ENCODE measurements at regions not wholly inside any gene's neighbourhood (a gene's known extent, or its start where the extent isn't known, plus 50 kb on each side); places are given as distances from the start of the nearest gene placed in this dataset.

DNA sequence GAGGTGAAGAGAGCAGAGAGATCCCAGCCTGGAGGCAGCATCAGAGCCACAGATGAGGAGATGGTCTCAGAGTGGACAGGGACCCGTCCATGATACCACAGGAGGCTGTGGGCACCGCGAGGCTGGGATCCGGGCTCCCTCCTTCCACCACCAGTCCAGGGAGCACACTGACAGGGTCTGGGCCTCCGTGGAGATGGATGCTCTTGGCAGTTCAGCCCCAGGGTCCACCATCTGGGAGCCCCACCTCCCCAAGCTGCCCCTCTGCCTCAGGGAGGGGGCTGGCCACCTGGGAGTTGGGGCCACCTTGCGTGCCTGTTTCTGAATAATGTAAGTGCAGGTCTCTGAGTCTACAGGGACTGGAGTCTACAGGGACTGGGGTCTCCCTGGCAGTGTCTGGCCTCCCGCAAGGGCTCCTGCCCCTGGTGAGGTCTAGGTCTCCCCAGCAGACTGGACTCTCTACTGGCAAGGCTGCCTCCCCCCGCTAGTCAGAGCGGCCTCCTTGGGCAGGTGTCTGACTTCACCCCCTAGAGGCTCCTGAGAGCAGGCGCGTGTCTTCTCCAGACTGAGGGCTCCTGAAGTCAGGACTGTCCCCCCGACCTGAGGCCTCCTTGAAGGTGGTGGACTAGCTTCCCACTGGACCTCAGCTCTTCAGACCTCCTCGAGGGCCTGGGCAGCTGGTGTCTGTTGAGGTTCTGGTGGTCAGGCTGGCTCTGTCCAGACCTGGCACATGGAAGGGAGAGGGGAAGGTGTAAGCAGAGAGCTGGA, 218.5 kb downstream of the PTPRU start:
- no peak for DNase-seq

DNA sequence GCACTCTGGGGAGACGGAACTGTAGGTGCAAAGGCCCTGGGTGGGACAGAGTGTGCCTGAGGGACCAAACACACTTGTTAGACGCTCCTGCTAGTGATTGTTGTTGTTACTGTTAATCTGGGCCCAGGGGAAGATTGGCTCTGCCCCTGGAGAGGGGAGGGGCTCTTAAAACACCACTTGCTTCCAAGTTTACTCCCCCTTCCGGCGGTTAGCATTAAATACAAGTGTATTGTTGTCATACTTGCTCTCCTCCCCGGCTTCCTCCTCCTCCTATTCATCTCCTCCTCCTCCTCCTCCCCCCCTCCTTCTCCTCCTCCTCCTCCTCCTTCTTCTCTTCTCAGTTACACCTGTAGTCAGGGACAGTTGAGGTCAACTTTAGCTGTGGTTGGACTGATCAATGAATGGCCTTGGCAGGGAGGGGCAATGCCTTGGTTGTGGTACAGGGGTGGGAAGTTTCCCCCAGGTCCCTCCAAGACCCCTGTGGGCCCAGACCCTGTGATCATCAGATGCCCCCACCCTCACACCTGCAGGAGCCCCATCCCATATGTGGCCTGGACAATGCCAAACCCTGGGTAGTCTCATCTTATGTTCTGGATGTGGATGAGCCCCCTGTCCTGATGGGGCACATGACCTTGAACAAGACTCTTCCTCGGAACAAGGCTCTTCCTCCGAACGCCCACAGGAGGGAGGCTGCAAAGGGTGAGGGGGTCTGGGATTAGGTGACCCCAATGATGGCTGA, 217.3 kb downstream of the PTPRU start:
- peak; percentile 62 for DNase-seq

- no peak for DNase-seq
Observed at GRCh38 chr1:29452463-29453230, 216.3 kb downstream of the PTPRU start.

DNA sequence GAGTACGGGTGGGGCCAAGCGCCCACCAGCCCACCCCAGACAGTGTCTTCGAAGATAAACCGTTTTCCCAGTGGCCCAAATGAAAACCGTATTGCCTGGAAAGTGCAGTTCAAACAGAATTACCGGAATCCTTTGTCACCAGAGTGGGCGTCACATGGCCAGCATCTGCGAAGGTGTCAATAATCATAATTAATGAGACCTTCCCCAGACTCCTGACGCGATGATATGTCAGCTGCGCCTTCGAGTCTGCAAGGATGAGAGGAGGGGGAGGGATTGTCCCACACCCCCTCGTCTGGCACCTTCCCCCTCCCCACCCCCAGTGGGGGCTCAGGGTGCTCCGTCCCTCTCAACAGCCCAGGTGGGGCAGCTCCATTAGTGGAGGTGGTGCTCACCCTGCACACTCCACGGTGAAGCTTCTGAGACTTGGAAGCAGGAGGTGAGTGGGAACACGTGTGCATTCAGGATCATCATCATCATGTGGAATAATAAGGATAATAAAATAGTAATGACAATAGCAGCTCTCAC, 215.1 kb downstream of the PTPRU start:
- DNase-seq = no peak

DNA sequence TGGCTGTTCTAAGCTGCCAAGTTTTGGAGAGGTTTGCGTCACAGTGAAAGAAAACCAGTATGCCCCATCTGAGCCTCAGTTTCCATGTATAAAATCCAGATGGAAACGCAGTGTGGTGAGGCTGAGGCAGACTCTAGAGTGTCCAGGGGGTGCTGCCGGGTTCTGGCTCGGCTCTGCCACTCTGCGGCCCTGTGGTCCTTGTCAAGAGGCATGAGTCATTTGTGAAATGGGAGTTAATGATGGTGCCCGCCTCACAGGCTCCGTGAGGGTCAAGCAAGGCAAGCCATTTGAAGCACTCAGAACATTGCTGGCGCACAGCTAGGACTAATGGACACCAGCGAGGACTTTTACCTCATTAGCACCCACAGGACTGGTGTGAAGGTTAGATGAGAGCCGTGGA, 214.3 kb downstream of the PTPRU start:
- no peak for DNase-seq

- no peak for DNase-seq
Observed at GRCh38 chr1:29448456-29449235, 212.3 kb downstream of the PTPRU start.

GRCh38 chr1:29447368-29447767, 211.0 kb downstream of the PTPRU start:
- DNase-seq = no peak

DNA sequence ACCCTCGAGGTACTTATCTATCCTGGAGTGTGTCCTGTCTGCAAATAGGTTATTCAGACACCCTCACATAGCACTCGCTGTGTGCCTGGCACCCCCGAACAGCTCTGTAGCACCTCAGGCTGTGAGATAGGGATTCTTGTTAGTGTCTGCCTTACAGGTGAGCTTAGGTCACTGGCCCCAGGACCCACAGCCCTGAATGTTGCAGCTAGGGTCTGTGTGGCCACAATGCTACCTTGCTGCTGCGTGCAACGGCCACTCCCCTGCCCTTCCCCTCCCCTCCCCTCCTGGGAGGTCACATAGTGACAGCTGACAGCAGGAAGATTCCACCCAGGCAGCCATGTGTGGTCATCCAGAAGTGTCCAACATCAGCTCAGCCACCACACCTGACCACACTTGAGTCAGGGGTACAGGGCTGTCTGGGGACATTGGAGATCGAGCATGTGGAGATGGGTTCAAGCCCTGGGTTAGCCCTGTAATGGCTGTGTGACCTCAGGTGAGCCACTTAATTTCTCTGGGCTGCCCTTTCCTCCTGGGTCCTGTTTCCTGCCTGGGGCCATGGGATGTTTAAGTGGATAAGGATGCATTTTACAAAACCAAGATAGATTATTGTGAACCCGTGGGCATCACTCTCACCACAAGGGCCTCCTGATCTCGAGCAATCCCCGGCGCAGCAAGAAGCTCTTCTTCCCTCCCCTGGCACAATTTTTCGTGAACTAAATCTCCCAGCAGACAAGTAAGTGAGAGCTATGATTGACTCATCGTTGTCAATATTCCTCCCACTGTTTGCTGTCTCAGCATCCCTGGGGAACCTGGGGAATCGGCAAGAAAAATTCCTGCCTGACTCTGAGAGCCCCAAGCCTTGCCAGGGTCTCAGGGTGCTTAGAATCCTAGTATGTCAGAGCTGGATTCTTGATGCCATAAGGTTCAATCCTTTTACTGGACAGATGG, 208.7 kb downstream of the PTPRU start:
- no peak for DNase-seq

GRCh38 chr1:29444081-29444715, 207.9 kb downstream of the PTPRU start:
- no peak for DNase-seq

GRCh38 chr1:29441916-29442668, 205.8 kb downstream of the PTPRU start:
- DNase-seq = no peak

DNA sequence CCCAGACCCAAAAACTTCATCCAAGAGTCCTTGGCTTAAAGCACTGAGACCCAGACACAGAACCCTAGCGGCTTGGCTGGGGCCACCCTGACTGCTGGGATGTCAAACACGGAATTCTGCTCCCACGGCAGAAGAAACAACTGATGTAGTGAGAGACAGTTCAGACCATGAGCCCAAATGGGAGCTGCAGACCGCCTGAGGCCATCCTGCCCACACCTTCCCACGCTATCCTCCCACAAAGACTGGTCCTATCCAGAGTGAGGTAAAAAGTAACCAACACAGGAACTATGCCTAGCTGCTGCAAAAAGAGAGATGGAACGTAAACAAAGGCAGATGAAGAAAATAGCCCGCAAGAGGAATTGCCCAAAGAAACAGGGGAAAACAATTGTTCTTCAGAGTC, 203.3 kb downstream of the PTPRU start:
- no peak for DNase-seq

- DNase-seq = no peak
Observed at GRCh38 chr1:29438991-29439390, 202.7 kb downstream of the PTPRU start.

DNA sequence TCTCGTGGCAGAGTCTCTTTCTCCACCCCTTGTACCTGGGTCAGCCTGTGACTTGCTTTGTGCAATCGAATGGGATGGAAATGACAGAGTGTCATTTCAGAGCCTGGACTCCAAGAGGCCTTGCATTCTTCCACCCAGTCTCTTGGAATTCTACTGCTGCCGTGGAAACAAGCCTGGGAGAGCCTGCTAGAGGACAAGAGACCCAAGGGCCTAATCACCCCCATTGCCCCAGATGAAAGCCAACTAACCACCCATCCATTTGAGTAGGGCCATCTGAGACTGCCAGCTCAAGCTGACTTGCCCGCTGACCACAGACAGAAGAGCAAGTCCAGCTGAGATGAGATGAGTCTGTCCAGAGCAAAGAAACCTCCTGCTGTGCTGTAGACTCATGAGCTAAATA, 201.6 kb downstream of the PTPRU start:
- no peak for DNase-seq

GRCh38 chr1:29436181-29436785, 200.0 kb downstream of the PTPRU start:
- no peak for DNase-seq

GRCh38 chr1:29433830-29434229, 197.5 kb downstream of the PTPRU start:
- no peak for DNase-seq

DNA sequence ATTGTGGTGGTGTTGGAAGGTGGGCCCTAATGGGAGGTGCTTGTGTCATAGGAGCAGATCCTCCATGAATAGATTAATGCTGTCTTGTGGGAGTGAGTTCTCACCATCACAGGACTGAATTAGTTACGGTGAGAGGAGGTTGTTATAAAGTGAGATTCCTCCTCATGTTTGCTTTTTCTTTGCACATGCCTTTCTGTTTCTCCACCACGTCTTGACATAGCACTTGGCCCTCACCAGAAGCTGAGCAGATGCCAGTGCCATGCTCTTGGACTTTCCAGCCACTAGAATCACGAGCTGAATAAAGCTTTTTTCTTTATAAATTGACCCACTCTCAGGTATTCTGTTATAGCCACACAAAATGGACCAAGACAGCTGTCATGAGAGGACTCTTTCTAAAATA, 194.8 kb downstream of the PTPRU start:
- no peak for DNase-seq

DNA sequence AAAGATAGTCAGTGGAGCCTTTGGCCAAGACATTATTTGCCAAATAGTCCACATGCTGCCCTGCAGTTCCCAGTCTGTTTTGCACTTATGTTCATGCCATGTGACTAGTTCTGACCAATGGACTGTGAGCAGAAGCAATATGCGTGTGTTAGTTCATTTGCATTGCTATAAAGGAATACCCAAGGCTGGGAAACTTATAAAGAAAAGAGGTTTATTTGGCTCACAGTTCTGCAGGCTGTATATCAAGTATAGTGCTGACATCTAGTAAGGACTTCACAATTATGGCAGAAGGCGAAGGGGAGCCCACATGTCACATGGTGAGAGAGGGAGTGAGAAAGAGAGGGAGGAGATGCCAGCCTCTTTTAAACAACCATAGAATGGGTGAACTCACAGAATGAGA, 193.3 kb downstream of the PTPRU start:
- no peak for DNase-seq

GRCh38 chr1:29428997-29429396, 192.7 kb downstream of the PTPRU start:
- no peak for DNase-seq

GRCh38 chr1:29428280-29428615, 191.9 kb downstream of the PTPRU start:
- no peak for DNase-seq
